GM19397 (cell line): ENCODE measurements at regions not wholly inside any gene's neighbourhood (a gene's known extent, or its start where the extent isn't known, plus 50 kb on each side); places are given as distances from the start of the nearest gene placed in this dataset.

Experiments
- ATAC-seq: cut with Tn5 transposase; IDR thresholded peaks from one replicate; pipeline ENCODE4 v1.9.1; 2021; ENCODE audit warnings: mild to moderate bottlenecking, moderate library complexity; ENCODE audit not compliant: unreplicated experiment

- peak; percentile 75 for ATAC-seq
Measured at GRCh38 chr2:183214680-183215079, 90.4 kb downstream of the NUP35 start.

DNA sequence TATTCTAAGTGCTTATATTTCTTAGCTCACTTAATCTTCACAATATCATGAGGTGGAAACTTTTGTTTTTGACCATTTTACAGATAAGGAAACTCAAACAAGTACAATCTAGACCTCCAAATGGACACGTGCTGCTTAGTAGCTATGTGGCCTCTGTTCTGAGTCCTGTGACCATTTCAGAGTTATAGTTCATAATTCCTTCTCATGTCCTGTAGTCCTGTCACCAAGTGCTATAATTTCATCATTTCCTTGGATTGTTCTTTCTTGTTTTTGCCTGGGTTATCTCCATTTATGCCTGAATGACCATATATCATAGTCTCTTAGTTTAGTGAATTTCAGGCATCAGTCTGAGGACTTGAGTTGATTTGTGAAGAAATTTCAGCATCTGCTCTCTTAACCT lies 91.7 kb downstream of the NUP35 start:
- ATAC-seq = no peak

GRCh38 chr2:183219888-183220287 lies 95.6 kb downstream of the NUP35 start:
- no peak for ATAC-seq

- ATAC-seq = no peak
Measured at GRCh38 chr2:183222751-183223150, 98.5 kb downstream of the NUP35 start.

GRCh38 chr2:183224948-183225347 lies 100.7 kb downstream of the NUP35 start:
- no peak for ATAC-seq

DNA sequence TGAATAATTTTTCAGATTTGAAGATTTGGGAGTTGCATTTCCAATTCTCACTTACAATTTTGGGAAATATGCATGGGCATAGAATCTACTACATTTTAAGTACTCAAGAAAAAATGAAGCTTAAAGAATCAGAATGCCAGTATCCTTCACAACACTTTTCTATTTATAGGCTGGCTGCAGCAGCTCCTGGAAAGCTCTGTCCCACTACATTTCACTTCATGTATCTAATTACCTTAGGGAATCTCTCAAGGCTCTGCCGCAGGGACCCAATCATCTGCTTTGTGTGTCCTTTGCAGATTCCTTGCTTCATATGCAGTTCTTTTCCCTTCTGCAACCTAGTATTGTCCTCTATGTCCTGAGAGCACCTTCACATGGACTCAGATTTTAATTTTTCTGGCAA lies 102.9 kb downstream of the NUP35 start:
- no peak for ATAC-seq

DNA sequence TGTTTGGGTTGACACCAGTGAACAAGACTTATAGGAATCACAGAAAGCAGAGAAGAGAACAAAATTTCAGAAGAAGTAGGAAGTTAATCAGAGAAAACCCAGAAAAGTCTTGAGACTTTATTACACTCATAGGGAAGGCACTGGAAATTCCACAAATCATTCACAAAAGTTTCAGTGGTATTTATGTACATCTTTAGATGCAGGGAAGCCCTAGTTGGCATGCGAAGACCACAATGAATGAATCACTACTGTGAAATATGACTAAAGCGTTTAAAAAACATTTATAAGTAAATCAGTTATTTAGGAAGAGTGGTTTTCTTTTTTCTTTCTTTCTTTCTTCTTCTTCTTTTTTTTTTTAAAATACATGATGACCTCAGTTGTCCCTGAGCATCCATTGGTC lies 105.1 kb downstream of the NUP35 start:
- no peak for ATAC-seq

DNA sequence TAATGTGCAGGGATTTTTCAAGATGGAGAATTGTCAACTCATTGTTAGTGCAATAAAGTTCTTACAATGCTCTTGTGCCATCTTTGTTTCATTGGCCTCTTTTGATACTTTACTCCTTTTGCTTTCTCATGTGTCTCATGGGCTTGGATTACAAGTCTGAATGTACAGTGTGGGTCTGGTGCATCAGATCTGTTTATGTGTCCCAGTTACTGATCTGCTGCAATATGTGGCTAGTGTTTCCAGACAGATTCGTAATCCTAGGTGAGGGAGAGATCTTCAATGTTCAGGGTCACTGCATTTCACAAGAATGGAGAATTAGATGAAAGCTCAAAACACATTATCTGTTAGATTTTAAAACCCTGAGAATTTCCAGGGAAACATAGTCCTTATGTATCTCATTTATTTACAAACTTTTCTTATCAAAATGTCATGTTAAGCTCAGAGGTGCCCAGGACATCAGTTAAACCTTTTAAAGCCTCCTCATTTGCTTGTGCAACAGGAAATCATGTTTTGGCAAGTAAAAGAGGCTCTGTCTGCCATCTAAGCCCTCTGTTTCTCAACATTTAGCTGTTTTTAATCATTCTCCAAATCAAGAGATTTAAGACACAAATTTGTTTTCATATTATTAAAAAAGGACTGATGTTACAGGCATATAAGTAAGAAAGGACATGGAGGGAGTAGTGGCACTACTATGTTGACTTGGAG lies 108.1 kb downstream of the NUP35 start:
- no peak for ATAC-seq

DNA sequence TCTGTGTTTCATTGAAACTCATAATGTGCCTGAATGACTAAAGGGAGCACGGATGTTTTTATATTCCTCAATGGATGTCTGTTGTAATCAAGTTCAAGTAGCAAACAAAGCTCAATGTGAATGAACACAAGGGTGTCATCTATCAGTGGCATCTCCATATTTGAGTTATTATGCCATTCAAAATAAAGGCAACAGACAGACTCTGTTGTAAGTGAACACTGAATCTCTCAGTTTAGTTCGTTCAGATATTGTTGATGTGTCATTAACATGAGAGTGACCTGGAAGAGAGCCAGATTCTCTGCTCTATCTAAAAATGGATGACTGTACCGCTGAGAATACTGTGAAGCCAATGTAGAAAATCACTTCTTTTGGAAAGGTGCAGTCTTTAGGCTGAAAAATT lies 118.7 kb downstream of the NUP35 start:
- ATAC-seq = no peak

DNA sequence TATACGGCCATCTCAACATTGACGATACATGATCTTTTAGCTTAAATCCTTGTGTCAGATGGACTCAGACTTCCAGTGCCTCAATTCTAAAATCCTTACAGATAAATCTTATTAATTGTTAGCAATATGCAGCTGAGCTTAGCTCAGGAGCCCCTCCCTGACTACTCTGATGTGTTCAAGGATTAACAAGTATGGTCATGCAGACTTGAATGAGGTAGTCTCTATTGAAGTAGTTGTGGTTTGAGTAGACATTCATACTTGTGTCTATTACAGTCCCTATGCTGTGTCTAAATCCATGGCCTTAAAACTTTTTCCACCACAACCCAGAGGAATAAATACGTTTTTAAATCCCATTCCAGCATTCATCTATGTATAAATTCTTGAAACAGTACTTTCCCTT lies 119.5 kb downstream of the NUP35 start:
- no peak for ATAC-seq

GRCh38 chr2:183244300-183244844 lies 120.1 kb downstream of the NUP35 start:
- no peak for ATAC-seq

DNA sequence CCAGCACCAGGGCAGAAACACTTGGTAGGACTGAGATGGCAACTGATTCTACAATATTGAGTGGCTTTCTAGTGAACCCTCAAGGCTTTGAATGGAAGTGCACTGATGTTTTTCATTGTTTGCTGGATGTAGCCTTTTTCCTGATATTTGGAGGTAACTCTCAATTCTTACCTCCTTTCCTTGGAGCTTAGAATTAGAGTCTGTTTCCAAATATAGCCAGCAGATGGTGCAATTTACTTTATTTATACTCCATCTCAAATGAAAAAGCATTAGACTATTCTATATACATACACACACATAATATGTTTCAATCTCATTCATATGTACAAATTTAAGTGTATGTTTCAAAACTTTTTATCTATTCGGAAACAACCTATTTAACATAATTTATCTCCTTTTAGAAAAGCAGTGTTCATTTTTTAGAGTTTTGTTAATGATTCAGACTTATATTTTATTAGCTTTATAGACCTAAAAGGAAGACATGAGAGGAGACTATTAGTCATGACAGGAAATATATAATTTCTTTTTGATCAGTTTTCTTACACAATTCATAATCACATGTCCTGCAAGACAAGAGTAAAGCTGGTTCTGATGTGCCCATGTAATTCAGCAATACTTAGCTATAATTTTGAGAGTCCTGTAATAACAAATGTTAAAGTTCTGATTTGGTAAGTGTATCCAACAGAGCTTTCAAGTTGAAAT lies 124.8 kb downstream of the NUP35 start:
- ATAC-seq = no peak

DNA sequence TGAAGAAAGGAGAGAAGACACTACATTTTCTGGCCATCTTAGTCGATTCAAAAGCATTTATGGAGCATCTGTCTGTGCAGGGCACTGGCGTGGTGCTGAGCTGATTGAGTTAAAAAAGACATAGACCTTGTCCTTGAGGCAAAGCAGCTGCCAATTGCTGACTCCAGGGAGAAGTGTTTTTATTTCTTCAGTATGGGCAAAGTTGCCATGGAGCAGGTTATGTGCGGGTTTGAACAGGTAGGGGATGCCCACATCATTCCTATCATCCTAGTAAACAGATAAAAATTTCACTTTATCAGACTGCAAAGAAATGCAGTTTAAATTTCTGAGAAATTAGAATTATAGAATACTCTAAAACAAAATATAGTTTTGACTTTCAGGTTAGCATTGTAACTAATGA lies 125.8 kb downstream of the NUP35 start:
- ATAC-seq = no peak

DNA sequence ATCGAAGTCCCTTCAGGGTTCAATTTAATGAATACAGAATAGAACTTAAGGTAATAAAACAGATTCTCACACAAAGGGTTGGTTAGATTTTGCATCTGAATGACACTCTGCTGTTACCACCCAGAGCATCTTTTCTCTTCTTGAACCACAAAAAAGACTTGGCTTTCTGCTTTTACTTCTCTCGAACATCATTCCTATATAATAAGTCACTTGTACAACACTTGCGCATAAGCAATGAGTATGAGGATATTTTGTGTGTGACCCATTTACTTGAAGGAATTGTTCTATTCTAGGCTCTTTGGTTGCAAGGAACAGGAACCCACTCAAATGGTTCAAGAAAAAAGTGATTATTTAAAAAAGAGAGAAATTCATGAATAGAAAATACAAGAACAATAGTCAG lies 126.2 kb downstream of the NUP35 start:
- ATAC-seq = no peak

GRCh38 chr2:183253441-183254130 lies 129.3 kb downstream of the NUP35 start:
- no peak for ATAC-seq

DNA sequence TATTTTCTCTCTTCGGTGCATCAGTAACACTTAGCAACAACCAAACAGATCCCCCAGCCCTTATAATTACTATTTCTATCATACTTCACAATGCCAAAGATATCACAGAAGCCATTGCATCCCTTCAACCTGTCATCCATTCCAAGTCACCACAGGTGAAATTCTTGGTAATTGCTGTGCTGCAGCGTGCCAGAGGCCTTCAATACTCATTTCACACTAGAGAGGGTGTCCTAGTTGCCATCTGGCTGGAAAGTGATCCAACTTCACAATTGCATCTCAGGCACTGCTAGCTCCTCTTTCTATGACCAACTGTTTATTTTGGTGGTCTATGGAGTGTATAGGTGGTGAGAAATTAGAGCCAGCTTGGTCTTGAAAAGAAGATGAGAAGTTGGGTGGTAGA lies 131.2 kb downstream of the NUP35 start:
- ATAC-seq = no peak

GRCh38 chr2:183259921-183260320 lies 135.7 kb downstream of the NUP35 start:
- ATAC-seq = no peak

DNA sequence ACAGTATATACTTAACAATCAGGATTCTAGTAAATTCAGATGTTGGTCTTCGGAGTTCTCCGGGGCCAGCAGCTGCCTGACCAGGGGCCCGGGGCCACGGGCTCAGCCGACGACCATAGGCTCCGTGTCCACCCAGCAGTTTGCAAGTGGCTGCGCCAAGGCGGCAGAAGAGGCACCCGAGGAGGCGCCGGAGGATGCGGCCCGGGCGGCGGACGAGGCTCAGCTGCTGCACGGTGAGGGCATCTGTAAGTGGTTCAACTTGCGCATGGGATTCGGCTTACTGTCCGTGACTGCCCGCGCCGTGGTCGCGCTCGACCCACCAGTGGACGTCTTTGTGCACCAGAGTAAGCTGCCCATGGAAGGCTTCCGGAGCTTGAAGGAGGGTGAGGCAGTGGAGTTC lies 136.3 kb downstream of the NUP35 start:
- no peak for ATAC-seq

- no peak for ATAC-seq
Measured at GRCh38 chr2:183264890-183265535, 140.8 kb downstream of the NUP35 start.

- ATAC-seq = peak; percentile 87
Measured at GRCh38 chr2:183267148-183267827, 143.0 kb downstream of the NUP35 start.

DNA sequence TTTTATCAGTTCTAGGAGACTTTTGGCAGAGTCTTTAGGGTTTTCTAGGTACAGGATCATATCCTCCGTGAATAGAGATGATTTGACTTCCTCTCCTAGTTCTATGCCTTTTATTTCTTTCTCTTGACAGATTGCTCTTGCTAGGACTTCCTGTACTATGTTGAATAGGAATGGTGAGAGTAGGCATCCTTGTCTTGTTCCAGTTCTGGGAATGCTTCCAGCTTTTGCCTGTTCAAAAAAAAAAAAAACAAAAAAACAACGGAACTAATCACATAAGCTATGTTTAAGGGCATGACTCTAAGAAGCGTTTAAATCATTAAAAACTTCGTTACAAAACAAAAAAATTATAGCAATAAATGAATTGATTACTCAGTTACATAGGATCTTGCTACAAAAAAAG lies 145.7 kb downstream of the NUP35 start:
- no peak for ATAC-seq
